GM12878 (cell line): ENCODE measurements at regions not wholly inside any gene's neighbourhood (a gene's known extent, or its start where the extent isn't known, plus 50 kb on each side); places are given as distances from the start of the nearest gene placed in this dataset.

Source experiments
- ATAC-seq: fragments of 200-7000 bp; cut with Tn5 transposase; 3 replicates; pipeline ENCODE4 v1.9.1; 2020; ENCODE audit warnings: mild to moderate bottlenecking, moderate library complexity
- BruUV-seq: library from RNA; stranded (reverse); fragments of 400-500 nt; replicated peaks from 2 replicates; lab custom pipeline; 2021; lab: Mats Ljungman, UMichigan
- CTCF ChIA-PET: fragments of 300-600 bp; sonication (Branson Sonifier 250); formaldehyde crosslinking; extraction: SDS; loops from one replicate; lab custom pipeline; 2021; ENCODE audit warnings: inconsistent platforms; lab: Yijun Ruan, JAX
- POLR2A ChIA-PET: fragments of 350-600 bp; formaldehyde crosslinking; extraction: SDS; loops from one replicate; lab custom pipeline; 2021; ENCODE audit warnings: inconsistent platforms; lab: Charles Lee
- RAD21 ChIA-PET: fragments of 300-600 bp; sonication (Branson Sonifier 250); formaldehyde crosslinking; loops from one replicate; lab custom pipeline; 2023; ENCODE audit warnings: antibody characterized with exemption; ENCODE audit not compliant: unreplicated experiment; lab: Charles Lee
- SMC1A ChIA-PET: fragments of 300-600 bp; sonication (Branson Sonifier 250); formaldehyde crosslinking; loops from one replicate; lab custom pipeline; 2023; ENCODE audit not compliant: unreplicated experiment, uncharacterized antibody; lab: Charles Lee
- DNase-seq: peaks from one replicate; pipeline ENCODE4 v3.0.0-alpha.2; 2011; ENCODE audit warnings: low read depth, low spot score
- FAIRE-seq: peaks from 3 replicates; lab custom pipeline; 2011; peaks lifted over from hg19 to GRCh38; lab: Jason Lieb, UNC
- H2AFZ ChIP-seq: 2 replicates; pipeline ENCODE4 v1.6.0; 2011; ENCODE audit warnings: low read depth, low read length, control low read depth; ENCODE audit not compliant: control insufficient read depth
- H3K27ac ChIP-seq: 2 replicates; pipeline ENCODE4 v1.5.1; 2011; ENCODE audit warnings: control low read depth; ENCODE audit not compliant: control insufficient read depth, insufficient read depth
- H3K27me3 ChIP-seq, 2 experiments: replicated peaks in 1 of 2; 2 replicates each; pipeline versions ENCODE4 v1.6.0 to v1.6.1; 2011; ENCODE audit warnings: low read length in 1 of 2; ENCODE audit not compliant: control insufficient read depth in 2 of 2, insufficient read depth in 2 of 2
- H3K36me3 ChIP-seq, 2 experiments: 2 replicates each; pipeline ENCODE4 v1.5.1; 2011; ENCODE audit warnings: low read length in 1 of 2; ENCODE audit not compliant: control insufficient read depth in 2 of 2, insufficient read depth in 2 of 2
- H3K4me1 ChIP-seq: 2 replicates; pipeline ENCODE4 v1.6.1; 2011; ENCODE audit warnings: mild to moderate bottlenecking, low read length, moderate library complexity, mixed read lengths; ENCODE audit not compliant: control insufficient read depth, insufficient read depth
- H3K4me2 ChIP-seq: 2 replicates; pipeline ENCODE4 v1.6.0; 2011; ENCODE audit warnings: control low read depth; ENCODE audit not compliant: control insufficient read depth, insufficient read depth
- H3K4me3 ChIP-seq: fragments of 200-600 bp; sonication (generic); 2 replicates; pipeline ENCODE4 v1.5.1; 2016
- H3K79me2 ChIP-seq: 2 replicates; pipeline ENCODE4 v1.6.0; 2011; ENCODE audit warnings: low read length; ENCODE audit not compliant: control insufficient read depth, insufficient read depth
- H3K9ac ChIP-seq: 2 replicates; pipeline ENCODE4 v1.8.0; 2011; ENCODE audit warnings: low read length, control low read depth, mixed read lengths; ENCODE audit not compliant: control insufficient read depth, insufficient read depth
- H3K9me3 ChIP-seq: replicated peaks from 3 replicates; pipeline ENCODE4 v1.5.1; 2011; ENCODE audit warnings: mild to moderate bottlenecking, low read length; ENCODE audit not compliant: control insufficient read depth, insufficient read depth
- H4K20me1 ChIP-seq: 2 replicates; pipeline ENCODE4 v1.6.0; 2011; ENCODE audit not compliant: control insufficient read depth, insufficient read depth
- BHLHE40 ChIP-seq, 2 experiments: fragments of 450-650 bp in 1 of 2; IDR thresholded peaks; 2 replicates each; pipeline ENCODE4 v1.6.1; 2011 to 2017; ENCODE audit warnings: low read depth in 2 of 2, borderline replicate concordance in 1 of 2, improper control_type of control experiment in 1 of 2, low read length in 1 of 2, mild to moderate bottlenecking in 1 of 2
- CBX5 ChIP-seq: sonication (generic); IDR thresholded peaks from 2 replicates; pipeline ENCODE4 v1.6.1; 2016; ENCODE audit warnings: low read depth, moderate library complexity, mild to moderate bottlenecking, inconsistent platforms
- CHD4 ChIP-seq: fragments of 200-600 bp; sonication (generic); IDR thresholded peaks from 2 replicates; pipeline ENCODE4 v1.6.1; 2016; ENCODE audit warnings: mild to moderate bottlenecking
- CREM ChIP-seq: IDR thresholded peaks from 2 replicates; pipeline ENCODE4 v1.6.1; 2014; ENCODE audit warnings: antibody characterized with exemption, low read depth
- HDAC2 ChIP-seq: fragments of 200-600 bp; sonication (generic); IDR thresholded peaks from 2 replicates; pipeline ENCODE4 v1.6.1; 2017
- IKZF2 ChIP-seq, 2 experiments: fragments of 450-650 bp; IDR thresholded peaks; 2 replicates each; pipeline ENCODE4 v1.6.1; 2017; ENCODE audit warnings: mild to moderate bottlenecking in 2 of 2, moderate library complexity in 2 of 2
- IRF4 ChIP-seq: IDR thresholded peaks from 2 replicates; pipeline ENCODE4 v1.6.1; 2011; ENCODE audit warnings: low read depth, low read length
- MLLT1 ChIP-seq: fragments of 450-650 bp; IDR thresholded peaks from 2 replicates; pipeline ENCODE4 v1.6.1; 2016; ENCODE audit warnings: mild to moderate bottlenecking
- MXI1 ChIP-seq: fragments of 150-350 bp; IDR thresholded peaks from 2 replicates; pipeline ENCODE4 v1.6.1; 2011; ENCODE audit warnings: low read depth, mild to moderate bottlenecking, inconsistent platforms, low read length, improper control_type of control experiment
- NFIC ChIP-seq: IDR thresholded peaks from 2 replicates; pipeline ENCODE4 v1.6.1; 2012; ENCODE audit warnings: low read depth, mild to moderate bottlenecking, inconsistent platforms, low read length, moderate library complexity
- NR2C1 ChIP-seq: fragments of 450-650 bp; IDR thresholded peaks from 2 replicates; pipeline ENCODE4 v1.6.1; 2017; ENCODE audit warnings: antibody characterized with exemption, mild to moderate bottlenecking, moderate library complexity
- RCOR1 ChIP-seq: conservative IDR thresholded peaks from 2 replicates; pipeline ENCODE4 v1.6.1; 2012; ENCODE audit warnings: low read depth, low read length, improper control_type of control experiment
- TAF1 ChIP-seq: IDR thresholded peaks from 2 replicates; pipeline ENCODE4 v1.6.1; 2011; ENCODE audit warnings: mild to moderate bottlenecking, low read depth, low read length, borderline replicate concordance
- ZBED1 ChIP-seq: IDR thresholded peaks from 2 replicates; pipeline ENCODE4 v1.6.1; 2016; ENCODE audit warnings: borderline replicate concordance
- ZBTB11 ChIP-seq: fragments of 450-650 bp; formaldehyde crosslinking; IDR thresholded peaks from 2 replicates; pipeline ENCODE4 v1.5.0; 2022; ENCODE audit warnings: mild to moderate bottlenecking, missing genetic modification characterization
- WGBS: methylation state at CpG from one replicate; pipeline ENCODE4 v1.1.6; 2016; ENCODE audit warnings: low lambda C conversion rate; ENCODE audit not compliant: insufficient replicate concordance, insufficient coverage; ENCODE audit errors: missing lambda C conversion rate; 5-methylcytosine and 5-hydroxymethylcytosine counted together
- in situ Hi-C: fragments of 300-500 bp; cut with MboI; formaldehyde crosslinking; loops from 9 replicates; pipeline ENCODE4 v1.14.3; 2018; ENCODE audit warnings: mixed read lengths
- intact Hi-C: fragments of 100-400 bp; cut with micrococcal nuclease; formaldehyde crosslinking; loops from one replicate; pipeline ENCODE4 v1.14.2; 2022; ENCODE audit not compliant: unreplicated experiment
- TF ChIP-seq, protein P1 (sequence below): fragments of 450-650 bp; IDR thresholded peaks from 2 replicates; pipeline ENCODE4 v1.6.1; 2017; ENCODE audit warnings: mild to moderate bottlenecking, moderate library complexity
- TF ChIP-seq, protein P2 (sequence below): IDR thresholded peaks from 2 replicates; pipeline ENCODE4 v1.6.1; 2012; ENCODE audit warnings: low read depth, low read length, improper control_type of control experiment

- Histone ChIP-seq H3K4me2 (no peak overlapping the region), H3K4me1 (peaks cover 21% of the 10 kb centered on the region), H2AFZ (no peak overlapping the region), H3K36me3 (no peaks in the 10 kb centered on the region), H4K20me1 (no peaks in the 10 kb centered on the region), H3K9me3 (no peaks in the 10 kb centered on the region), H3K79me2 (no peaks in the 10 kb centered on the region), H3K27me3 (no peaks in the 10 kb centered on the region), H3K27ac (no peak overlapping the region), H3K9ac (no peak overlapping the region), H3K4me3 (no peak overlapping the region)
- ChIA-PET CTCF (interaction anchor here (0.5 kb wide), 1 partner anchor 768 kb away, joined by 3 read pairs; no protein-coding TSS in a partner anchor), SMC1A (interaction anchor here (1.4 kb wide), 1 partner anchor 24 kb away, joined by 3 read pairs; no protein-coding TSS in a partner anchor), POLR2A (no interaction called here), RAD21 (no interaction called here)
- intact Hi-C loops (loop anchor here (5.0 kb wide), 1 partner anchor 152 kb away; no protein-coding TSS in a partner anchor), in situ Hi-C loops (no loop called here)
- FAIRE-seq (no peak), DNase-seq (no peak), ATAC-seq (no peak)
- 64% methylated on average over 2 of the region's 2 CpGs for WGBS
- BruUV-seq = no TSS peak
- TF ChIP-seq MXI1 (no peak), TAF1 (no peak), MLLT1 (no peak), IRF4 (no peak), ZBED1 (no peak), NR2C1 (no peak), CBX5 (no peak), ZBTB11 (no peak), BHLHE40 (IDR thresholded peaks at IDR 0.05; ENCODE audit: borderline replicate concordance in 1 of 2, low read depth in 2 of 2, low read length in 1 of 2) (no peak), NFIC (no peak), RCOR1 (no peak), CHD4 (no peak), CREM (no peak), IKZF2 (IDR thresholded peaks at IDR 0.05) (no peak), HDAC2 (no peak)
- TF ChIP-seq, protein P1, sequence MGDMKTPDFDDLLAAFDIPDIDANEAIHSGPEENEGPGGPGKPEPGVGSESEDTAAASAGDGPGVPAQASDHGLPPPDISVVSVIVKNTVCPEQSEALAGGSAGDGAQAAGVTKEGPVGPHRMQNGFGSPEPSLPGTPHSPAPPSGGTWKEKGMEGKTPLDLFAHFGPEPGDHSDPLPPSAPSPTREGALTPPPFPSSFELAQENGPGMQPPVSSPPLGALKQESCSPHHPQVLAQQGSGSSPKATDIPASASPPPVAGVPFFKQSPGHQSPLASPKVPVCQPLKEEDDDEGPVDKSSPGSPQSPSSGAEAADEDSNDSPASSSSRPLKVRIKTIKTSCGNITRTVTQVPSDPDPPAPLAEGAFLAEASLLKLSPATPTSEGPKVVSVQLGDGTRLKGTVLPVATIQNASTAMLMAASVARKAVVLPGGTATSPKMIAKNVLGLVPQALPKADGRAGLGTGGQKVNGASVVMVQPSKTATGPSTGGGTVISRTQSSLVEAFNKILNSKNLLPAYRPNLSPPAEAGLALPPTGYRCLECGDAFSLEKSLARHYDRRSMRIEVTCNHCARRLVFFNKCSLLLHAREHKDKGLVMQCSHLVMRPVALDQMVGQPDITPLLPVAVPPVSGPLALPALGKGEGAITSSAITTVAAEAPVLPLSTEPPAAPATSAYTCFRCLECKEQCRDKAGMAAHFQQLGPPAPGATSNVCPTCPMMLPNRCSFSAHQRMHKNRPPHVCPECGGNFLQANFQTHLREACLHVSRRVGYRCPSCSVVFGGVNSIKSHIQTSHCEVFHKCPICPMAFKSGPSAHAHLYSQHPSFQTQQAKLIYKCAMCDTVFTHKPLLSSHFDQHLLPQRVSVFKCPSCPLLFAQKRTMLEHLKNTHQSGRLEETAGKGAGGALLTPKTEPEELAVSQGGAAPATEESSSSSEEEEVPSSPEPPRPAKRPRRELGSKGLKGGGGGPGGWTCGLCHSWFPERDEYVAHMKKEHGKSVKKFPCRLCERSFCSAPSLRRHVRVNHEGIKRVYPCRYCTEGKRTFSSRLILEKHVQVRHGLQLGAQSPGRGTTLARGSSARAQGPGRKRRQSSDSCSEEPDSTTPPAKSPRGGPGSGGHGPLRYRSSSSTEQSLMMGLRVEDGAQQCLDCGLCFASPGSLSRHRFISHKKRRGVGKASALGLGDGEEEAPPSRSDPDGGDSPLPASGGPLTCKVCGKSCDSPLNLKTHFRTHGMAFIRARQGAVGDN = no peak
- TF ChIP-seq, protein P2, sequence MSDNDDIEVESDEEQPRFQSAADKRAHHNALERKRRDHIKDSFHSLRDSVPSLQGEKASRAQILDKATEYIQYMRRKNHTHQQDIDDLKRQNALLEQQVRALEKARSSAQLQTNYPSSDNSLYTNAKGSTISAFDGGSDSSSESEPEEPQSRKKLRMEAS = no peak
Measured at GRCh38 chr15:47964229-47964628, 156.6 kb upstream of the SLC24A5 start.
